Uterus (tissue), 2 donors: ENCODE measurements at regions not wholly inside any gene's neighbourhood (a gene's known extent, or its start where the extent isn't known, plus 50 kb on each side); places are given as distances from the start of the nearest gene placed in this dataset.

Experiments used
- POLR2A ChIP-seq, 2 donors: fragments of 450-650 bp; IDR thresholded peaks; one replicate each; pipeline ENCODE4 v1.6.1; 2016; ENCODE audit warnings: antibody characterized with exemption in 2 of 2, mild to moderate bottlenecking in 1 of 2, moderate library complexity in 1 of 2
- TF ChIP-seq, protein P1 (sequence below), 4 experiments: fragments of 200-600 bp in 2 of 4; fragments of 450-650 bp in 2 of 4; sonication (generic) in 2 of 4; IDR thresholded peaks; one replicate each; pipeline ENCODE4 v1.5.1; 2016 to 2019; ENCODE audit warnings: antibody characterized with exemption in 4 of 4, mild to moderate bottlenecking in 2 of 4, moderate library complexity in 1 of 4

DNA sequence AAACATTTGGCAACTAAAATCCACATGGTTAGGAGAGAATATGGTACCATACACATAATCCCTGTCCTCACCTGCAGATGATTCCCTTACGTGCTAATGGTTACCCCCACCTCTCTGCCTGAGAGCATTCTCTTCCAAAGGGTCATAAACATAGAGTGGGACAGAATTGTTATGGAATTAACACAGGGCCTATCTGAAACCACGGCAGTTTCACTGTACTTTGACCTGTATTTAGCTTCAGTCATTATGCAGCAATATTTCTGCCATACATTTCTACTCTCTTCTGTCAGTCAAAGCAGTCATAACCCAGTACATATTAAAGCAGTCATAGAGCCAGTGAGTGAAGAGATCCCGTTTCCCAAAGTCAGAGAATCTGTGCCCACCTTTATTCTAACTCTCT lies 1128.9 kb upstream of the NXPH2 start:
- TF ChIP-seq, protein P1, sequence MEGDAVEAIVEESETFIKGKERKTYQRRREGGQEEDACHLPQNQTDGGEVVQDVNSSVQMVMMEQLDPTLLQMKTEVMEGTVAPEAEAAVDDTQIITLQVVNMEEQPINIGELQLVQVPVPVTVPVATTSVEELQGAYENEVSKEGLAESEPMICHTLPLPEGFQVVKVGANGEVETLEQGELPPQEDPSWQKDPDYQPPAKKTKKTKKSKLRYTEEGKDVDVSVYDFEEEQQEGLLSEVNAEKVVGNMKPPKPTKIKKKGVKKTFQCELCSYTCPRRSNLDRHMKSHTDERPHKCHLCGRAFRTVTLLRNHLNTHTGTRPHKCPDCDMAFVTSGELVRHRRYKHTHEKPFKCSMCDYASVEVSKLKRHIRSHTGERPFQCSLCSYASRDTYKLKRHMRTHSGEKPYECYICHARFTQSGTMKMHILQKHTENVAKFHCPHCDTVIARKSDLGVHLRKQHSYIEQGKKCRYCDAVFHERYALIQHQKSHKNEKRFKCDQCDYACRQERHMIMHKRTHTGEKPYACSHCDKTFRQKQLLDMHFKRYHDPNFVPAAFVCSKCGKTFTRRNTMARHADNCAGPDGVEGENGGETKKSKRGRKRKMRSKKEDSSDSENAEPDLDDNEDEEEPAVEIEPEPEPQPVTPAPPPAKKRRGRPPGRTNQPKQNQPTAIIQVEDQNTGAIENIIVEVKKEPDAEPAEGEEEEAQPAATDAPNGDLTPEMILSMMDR (IDR thresholded peaks at IDR 0.05) = no peak
- no peak for TF ChIP-seq POLR2A (IDR thresholded peaks at IDR 0.05)
